Esophagus muscularis mucosa (tissue), 4 donors: ENCODE measurements at regions not wholly inside any gene's neighbourhood (a gene's known extent, or its start where the extent isn't known, plus 50 kb on each side); places are given as distances from the start of the nearest gene placed in this dataset.

ENCODE experiments used
- DNase-seq: peaks from one replicate; pipeline ENCODE4 v3.0.0-alpha.2; 2017; ENCODE audit errors: extremely low spot score
- H3K27ac ChIP-seq, 4 donors: fragments of 200-600 bp; sonication (generic); replicated peaks in 1 of 4; 1 replicate in 3 of 4; 2 replicates in 1 of 4; pipeline ENCODE4 v1.5.1; 2016 to 2019; ENCODE audit warnings: mild to moderate bottlenecking in 1 of 4
- H3K27me3 ChIP-seq, 4 donors: fragments of 200-600 bp; sonication (generic); one replicate each; pipeline versions ENCODE4 v1.5.1 to v1.6.0; 2016 to 2019
- H3K36me3 ChIP-seq, 4 donors: fragments of 200-600 bp; sonication (generic); one replicate each; pipeline ENCODE4 v1.5.1; 2016 to 2019
- H3K4me1 ChIP-seq, 4 donors: fragments of 200-600 bp; sonication (generic); one replicate each; pipeline ENCODE4 v1.5.1; 2016 to 2019
- H3K4me3 ChIP-seq, 4 donors: fragments of 200-600 bp; sonication (generic); 1 replicate in 2 of 4; 2 replicates in 2 of 4; pipeline ENCODE4 v1.5.1; 2016 to 2019; ENCODE audit warnings: mild to moderate bottlenecking in 4 of 4, moderate library complexity in 1 of 4
- H3K9me3 ChIP-seq, 4 donors: fragments of 200-600 bp; sonication (generic); 1 replicate in 3 of 4; 2 replicates in 1 of 4; pipeline ENCODE4 v1.5.1; 2016 to 2019
- CTCF ChIP-seq, 3 experiments: fragments of 200-600 bp in 2 of 3; fragments of 450-650 bp in 1 of 3; sonication (generic) in 2 of 3; IDR thresholded peaks; one replicate each; pipeline ENCODE4 v1.5.1; 2017 to 2019; ENCODE audit warnings: antibody characterized with exemption in 3 of 3, mild to moderate bottlenecking in 2 of 3, moderate library complexity in 1 of 3
- EP300 ChIP-seq: sonication (generic); formaldehyde crosslinking; IDR thresholded peaks from one replicate; pipeline ENCODE4 v1.6.1; 2017; ENCODE audit warnings: antibody characterized with exemption
- POLR2A ChIP-seq: fragments of 450-650 bp; IDR thresholded peaks from one replicate; pipeline ENCODE4 v1.6.1; 2017; ENCODE audit warnings: antibody characterized with exemption, moderate library complexity, mild to moderate bottlenecking, low read depth
- POLR2AphosphoS5 ChIP-seq, 2 donors: sonication (generic); formaldehyde crosslinking; IDR thresholded peaks; one replicate each; pipeline ENCODE4 v1.6.1; 2017; ENCODE audit warnings: antibody characterized with exemption in 2 of 2
- WGBS: methylation state at CpG from one replicate; pipeline ENCODE4 v1.1.5; 2018; 5-methylcytosine and 5-hydroxymethylcytosine counted together
- intact Hi-C: fragments of 100-400 bp; cut with DNase I; formaldehyde crosslinking; loops from one replicate; pipeline ENCODE4 v1.15.1; 2023

GRCh38 chr12:28975564-28976340 lies 173.3 kb upstream of the FAR2 start:
- WGBS: 83% methylated on average over 3 of the region's 3 CpGs
- intact Hi-C loops: no loop called here
- no peak overlapping the region for H3K27ac ChIP-seq
- no peak for TF ChIP-seq POLR2AphosphoS5 (IDR thresholded peaks at IDR 0.05)
- TF ChIP-seq EP300: no peak
- no peak for TF ChIP-seq CTCF (IDR thresholded peaks at IDR 0.05)
- TF ChIP-seq POLR2A: no peak
- H3K4me1 ChIP-seq: no peaks in the 10 kb centered on the region
- no peaks in the 10 kb centered on the region for H3K36me3 ChIP-seq
- no peaks in the 10 kb centered on the region for H3K9me3 ChIP-seq
- no peak for DNase-seq
- H3K27me3 ChIP-seq: no peaks in the 10 kb centered on the region
- H3K4me3 ChIP-seq: no peak overlapping the region

- Histone ChIP-seq H3K9me3 (no peaks in the 10 kb centered on the region), H3K27ac (no peak overlapping the region), H3K4me3 (no peak overlapping the region), H3K27me3 (no peaks in the 10 kb centered on the region), H3K36me3 (no peaks in the 10 kb centered on the region), H3K4me1 (no peaks in the 10 kb centered on the region)
- WGBS: 81% methylated on average over 4 of the region's 4 CpGs
- TF ChIP-seq CTCF (IDR thresholded peaks at IDR 0.05) (no peak), EP300 (no peak), POLR2A (no peak), POLR2AphosphoS5 (IDR thresholded peaks at IDR 0.05) (no peak)
- DNase-seq: no peak
- intact Hi-C loops: no loop called here
Measured at GRCh38 chr12:28980436-28980835, 168.6 kb upstream of the FAR2 start.

GRCh38 chr12:28987538-28988324 lies 161.3 kb upstream of the FAR2 start:
- Histone ChIP-seq H3K4me1 (peaks cover 0 to 16% (median 6%) of the 10 kb centered on the region in 4 donors), H3K36me3 (no peaks in the 10 kb centered on the region), H3K9me3 (no peaks in the 10 kb centered on the region), H3K27me3 (no peaks in the 10 kb centered on the region), H3K27ac (no peak overlapping the region), H3K4me3 (no peak overlapping the region)
- DNase-seq: no peak
- WGBS: 57% methylated on average over 5 of the region's 5 CpGs
- intact Hi-C loops: no loop called here
- TF ChIP-seq CTCF (IDR thresholded peaks at IDR 0.05) (no peak), POLR2A (no peak), POLR2AphosphoS5 (IDR thresholded peaks at IDR 0.05) (no peak), EP300 (no peak)

GRCh38 chr12:28988325-28988704 lies 160.8 kb upstream of the FAR2 start:
- intact Hi-C loops: no loop called here
- TF ChIP-seq POLR2A (no peak), POLR2AphosphoS5 (IDR thresholded peaks at IDR 0.05) (no peak), CTCF (IDR thresholded peaks at IDR 0.05) (no peak), EP300 (no peak)
- no peaks in the 10 kb centered on the region for H3K27me3 ChIP-seq

More at GRCh38 chr12:28988325-28988704, 160.8 kb upstream of the FAR2 start:
- no peaks in the 10 kb centered on the region for H3K9me3 ChIP-seq
- no peak for DNase-seq
- WGBS: 25% methylated on average over 2 of the region's 2 CpGs
- no peaks in the 10 kb centered on the region for H3K36me3 ChIP-seq
- H3K4me3 ChIP-seq: no peak overlapping the region
- H3K4me1 ChIP-seq: peaks cover 0 to 16% (median 6%) of the 10 kb centered on the region in 4 donors
- no peak overlapping the region for H3K27ac ChIP-seq
